ENCODE measurements at regions not wholly inside any gene's neighbourhood (a gene's known extent, or its start where the extent isn't known, plus 50 kb on each side); places are given as distances from the start of the nearest gene placed in this dataset.

- TF ChIP-seq RAD21 (conservative IDR thresholded peaks at IDR 0.05) (no peak), TAF1 (IDR thresholded peaks at IDR 0.05; ENCODE audit: low read depth) (no peak), EP300 (conservative IDR thresholded peaks at IDR 0.05; ENCODE audit: poor library complexity, severe bottlenecking) (no peak), MXI1 (conservative IDR thresholded peaks at IDR 0.05; ENCODE audit: poor library complexity, severe bottlenecking) (no peak)
- TF ChIP-seq, protein P1, sequence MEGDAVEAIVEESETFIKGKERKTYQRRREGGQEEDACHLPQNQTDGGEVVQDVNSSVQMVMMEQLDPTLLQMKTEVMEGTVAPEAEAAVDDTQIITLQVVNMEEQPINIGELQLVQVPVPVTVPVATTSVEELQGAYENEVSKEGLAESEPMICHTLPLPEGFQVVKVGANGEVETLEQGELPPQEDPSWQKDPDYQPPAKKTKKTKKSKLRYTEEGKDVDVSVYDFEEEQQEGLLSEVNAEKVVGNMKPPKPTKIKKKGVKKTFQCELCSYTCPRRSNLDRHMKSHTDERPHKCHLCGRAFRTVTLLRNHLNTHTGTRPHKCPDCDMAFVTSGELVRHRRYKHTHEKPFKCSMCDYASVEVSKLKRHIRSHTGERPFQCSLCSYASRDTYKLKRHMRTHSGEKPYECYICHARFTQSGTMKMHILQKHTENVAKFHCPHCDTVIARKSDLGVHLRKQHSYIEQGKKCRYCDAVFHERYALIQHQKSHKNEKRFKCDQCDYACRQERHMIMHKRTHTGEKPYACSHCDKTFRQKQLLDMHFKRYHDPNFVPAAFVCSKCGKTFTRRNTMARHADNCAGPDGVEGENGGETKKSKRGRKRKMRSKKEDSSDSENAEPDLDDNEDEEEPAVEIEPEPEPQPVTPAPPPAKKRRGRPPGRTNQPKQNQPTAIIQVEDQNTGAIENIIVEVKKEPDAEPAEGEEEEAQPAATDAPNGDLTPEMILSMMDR (IDR thresholded peaks at IDR 0.05; ENCODE audit: poor library complexity, severe bottlenecking), result no peak
These were observed 539.7 kb downstream of the DIPK2A start for GRCh38 chr3:144511346-144511745.
